HG02759 (cell line): ENCODE measurements at regions not wholly inside any gene's neighbourhood (a gene's known extent, or its start where the extent isn't known, plus 50 kb on each side); places are given as distances from the start of the nearest gene placed in this dataset.
A peak's percentile ranks its signal among the peaks of the same experiment; 100 is the strongest.

ENCODE experiments used
- ATAC-seq: cut with Tn5 transposase; IDR thresholded peaks from one replicate; pipeline ENCODE4 v1.9.1; 2021; ENCODE audit warnings: mild to moderate bottlenecking, moderate library complexity; ENCODE audit not compliant: unreplicated experiment

DNA sequence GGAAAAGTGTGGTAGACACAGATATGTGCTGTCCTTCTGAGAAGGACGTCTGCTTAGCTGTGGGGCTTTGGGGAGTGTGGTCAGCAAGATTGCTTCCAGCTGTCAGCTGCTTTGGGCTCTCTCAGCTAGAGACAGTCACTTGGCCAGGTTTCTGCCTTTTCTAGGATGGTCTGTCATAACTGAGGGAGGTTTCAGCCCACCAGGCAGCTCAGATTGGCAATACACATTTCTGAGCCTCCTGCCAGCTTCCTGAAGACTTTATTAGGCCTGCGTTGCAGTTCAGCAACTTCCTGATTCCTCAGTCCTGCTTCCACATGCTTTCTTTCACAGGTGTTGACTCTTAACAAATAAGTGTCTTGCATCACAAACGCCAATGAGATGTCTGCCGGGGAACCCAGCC lies 286.5 kb downstream of the SQOR start:
- ATAC-seq: no peak

- no peak for ATAC-seq
Observed at GRCh38 chr15:45921978-45922377, 287.1 kb downstream of the SQOR start.

DNA sequence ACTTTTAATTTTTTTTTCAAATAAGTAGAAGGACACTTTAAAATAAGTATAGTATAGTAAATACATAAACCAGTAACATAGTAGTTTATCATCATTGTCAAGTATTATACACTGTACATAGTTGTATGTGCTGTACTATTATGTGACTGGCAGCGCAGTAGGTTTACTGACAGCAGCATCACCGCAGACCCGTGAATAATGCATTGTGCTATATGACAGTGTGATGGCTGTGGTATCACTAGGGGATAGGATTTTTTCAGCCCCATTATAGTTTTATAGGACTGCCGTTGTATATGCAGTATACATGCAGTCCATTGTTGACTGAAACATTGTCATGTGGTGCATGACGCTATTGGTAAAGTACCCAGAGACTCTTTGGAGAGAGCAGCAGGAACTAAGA lies 306.5 kb downstream of the SQOR start:
- ATAC-seq: no peak

GRCh38 chr15:45943240-45943639 lies 308.4 kb downstream of the SQOR start:
- peak; percentile 89 for ATAC-seq

DNA sequence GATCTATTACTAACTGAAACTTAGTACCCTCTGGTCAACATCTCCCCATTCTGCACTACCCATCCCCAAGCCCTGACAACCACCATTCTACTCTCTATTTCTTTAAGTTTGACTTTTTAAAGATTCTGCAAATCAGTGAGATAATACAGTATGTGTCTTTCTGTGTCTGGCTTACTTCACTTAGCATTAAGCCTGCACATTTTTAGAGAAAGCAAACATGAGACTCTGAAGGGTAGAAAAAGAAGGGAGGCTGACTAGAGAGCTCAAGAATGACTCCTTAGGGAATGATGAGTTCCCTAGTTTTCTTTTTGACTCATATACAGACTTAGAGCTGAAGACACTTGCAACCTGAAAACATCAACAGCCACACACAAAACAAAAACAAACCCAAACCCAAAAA lies 311.3 kb downstream of the SQOR start:
- no peak for ATAC-seq

DNA sequence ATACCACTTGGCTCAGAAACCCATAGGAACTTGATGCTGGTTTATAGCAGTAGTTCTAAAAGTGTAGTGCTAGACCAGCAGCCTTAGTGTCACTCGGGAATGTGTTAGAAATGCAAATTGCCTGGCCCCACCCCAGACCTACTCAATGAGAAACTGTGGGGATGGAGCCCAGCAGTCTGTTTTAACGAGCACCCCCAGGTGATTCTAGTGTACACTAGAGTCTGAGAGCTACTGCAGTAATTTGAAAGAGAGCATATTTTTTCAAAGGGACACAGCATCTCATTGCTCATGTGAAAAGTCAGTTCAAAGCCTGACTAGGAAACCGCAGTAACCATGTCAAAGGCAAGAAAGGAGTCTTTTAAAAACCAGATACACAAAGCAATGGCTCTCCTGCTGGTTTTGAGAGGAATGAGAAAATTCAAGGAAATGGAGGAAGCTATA lies 313.4 kb downstream of the SQOR start:
- no peak for ATAC-seq

DNA sequence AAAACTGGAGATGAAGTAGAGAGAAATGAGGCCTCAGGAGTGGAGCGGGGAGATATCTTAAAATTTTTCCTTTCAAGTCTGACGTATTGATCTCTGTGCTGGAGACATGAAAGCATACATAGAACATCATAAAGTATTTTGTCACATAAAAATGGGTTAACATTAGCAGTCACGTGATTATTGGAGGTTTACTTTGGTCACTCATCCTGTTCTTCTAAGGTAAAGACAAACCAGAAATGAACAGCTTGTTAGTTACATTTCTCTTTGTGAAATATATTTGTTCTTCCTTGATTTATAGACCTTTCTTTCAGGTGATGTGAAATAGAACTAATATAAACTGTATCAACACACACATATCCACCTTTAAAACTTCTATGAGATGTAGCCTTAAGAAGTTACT lies 324.1 kb downstream of the SQOR start:
- ATAC-seq: no peak

DNA sequence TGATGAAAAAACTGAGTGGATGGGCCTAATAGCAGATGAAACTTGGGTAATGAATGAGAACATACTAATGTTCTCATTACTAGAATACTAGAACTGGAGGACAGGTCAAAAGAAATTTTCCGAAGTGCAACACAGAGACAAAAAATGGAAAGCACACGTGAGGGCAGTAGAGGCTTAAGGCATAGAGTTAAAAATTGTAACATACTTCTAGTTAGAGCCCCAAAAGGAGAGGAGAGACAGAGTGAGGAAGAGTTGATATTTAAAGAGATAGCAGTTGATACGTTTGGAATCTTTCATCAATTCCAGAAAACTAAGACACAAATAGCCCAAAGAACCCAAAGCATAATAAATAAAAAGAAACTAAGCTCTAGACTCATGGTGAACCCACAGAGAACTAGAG lies 327.9 kb downstream of the SQOR start:
- ATAC-seq: no peak

DNA sequence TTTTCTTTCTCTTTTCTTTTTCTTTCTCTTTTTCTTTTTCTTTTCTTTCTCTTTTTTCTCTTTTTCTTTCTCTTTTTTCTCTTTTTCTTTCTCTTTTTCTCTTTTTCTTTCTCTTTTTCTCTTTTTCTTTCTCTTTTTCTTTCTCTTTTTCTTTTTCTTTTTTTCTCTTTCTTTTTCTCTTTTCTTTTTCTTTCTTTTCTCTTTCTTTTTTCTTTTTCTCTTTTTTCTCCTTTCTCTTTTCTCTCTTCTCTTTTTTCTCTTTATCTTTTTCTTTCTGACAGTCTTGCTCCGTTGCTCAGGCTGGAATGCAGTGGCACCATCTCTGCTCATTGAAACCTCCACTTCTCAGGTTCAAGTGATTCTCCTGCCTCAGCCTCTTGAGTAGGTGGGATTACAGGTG lies 335.7 kb downstream of the SQOR start:
- ATAC-seq: no peak

DNA sequence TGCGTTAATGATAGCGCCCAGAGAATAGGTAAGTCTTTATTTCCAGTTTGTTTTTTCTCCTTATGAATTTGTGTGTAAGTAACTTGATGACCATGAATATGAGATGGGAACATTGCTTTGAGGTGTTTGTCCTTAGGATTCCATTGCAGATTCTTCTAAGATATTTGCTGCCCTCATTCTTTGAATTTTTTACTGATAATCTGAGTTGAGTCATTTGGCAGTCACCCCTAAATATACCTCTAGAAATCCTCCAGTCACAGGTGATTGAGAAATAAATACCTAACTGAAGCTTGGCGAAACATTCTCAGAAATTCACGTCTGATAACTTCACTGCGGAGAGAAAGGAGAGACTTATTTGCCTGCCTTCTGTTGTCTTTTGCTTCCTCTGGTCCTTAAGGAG lies 345.5 kb downstream of the SQOR start:
- ATAC-seq: no peak

- no peak for ATAC-seq
Observed at GRCh38 chr15:45981625-45982024, 346.8 kb downstream of the SQOR start.

GRCh38 chr15:45991863-45992262 lies 357.0 kb downstream of the SQOR start:
- no peak for ATAC-seq

- no peak for ATAC-seq
Observed at GRCh38 chr15:45993072-45993471, 358.2 kb downstream of the SQOR start.

DNA sequence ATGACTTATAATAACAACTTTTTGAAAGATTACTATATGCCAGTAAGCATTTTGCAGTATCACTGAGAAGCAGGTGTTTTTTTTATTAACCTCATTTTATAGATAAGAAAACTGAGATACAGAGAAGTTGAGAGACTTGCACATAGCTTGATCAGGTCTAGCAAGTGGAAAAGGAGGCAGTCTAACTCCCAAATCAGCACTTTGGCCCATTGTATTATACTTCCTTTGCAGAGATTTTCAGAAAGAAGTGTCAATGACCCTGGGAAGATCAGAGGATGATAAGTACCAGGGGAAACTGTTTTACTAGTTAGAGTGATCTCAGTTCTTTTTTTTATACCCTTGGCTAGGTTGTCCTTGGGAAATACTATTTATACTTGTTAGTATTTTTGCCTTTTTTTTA lies 358.7 kb downstream of the SQOR start:
- ATAC-seq: no peak

DNA sequence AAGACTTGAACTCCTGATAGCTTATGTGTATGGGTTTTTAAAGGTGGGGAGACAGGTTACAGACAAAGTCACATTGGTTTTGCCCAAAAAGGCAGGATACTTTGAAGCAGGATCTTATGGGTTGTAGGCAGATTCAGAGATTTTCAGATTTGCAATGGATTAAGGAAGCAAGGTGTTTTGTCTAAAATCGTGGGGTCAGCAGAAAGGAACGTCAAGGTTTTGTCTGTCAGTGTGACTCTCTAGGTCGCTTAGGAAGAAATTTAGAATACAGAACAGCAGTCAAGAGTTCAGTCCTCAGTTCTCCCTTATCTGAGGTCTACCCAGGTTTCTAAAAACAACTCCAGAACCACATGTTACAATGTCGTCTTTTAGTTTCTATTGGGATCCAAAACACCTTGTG lies 361.0 kb downstream of the SQOR start:
- ATAC-seq: no peak

DNA sequence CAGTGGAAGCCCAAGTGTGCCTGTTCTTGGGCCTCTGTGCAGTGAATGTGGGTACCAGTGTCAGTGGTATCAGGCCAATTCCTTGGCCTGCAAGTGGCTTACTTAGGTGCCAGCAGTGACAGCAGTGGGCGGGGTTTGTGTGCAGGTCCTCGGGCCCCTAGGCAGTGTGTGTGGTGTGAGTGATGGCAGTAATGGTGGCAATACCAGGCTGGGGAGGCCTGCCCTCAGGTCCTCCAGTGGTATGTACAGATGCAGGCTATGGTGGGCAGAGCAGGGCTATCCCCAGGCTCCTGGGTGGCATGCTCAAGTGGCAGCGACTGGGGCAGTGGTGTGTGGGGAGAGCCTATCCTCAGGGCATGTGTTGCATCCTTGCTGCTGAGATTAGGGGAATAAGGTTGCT lies 379.7 kb downstream of the SQOR start:
- ATAC-seq: no peak

DNA sequence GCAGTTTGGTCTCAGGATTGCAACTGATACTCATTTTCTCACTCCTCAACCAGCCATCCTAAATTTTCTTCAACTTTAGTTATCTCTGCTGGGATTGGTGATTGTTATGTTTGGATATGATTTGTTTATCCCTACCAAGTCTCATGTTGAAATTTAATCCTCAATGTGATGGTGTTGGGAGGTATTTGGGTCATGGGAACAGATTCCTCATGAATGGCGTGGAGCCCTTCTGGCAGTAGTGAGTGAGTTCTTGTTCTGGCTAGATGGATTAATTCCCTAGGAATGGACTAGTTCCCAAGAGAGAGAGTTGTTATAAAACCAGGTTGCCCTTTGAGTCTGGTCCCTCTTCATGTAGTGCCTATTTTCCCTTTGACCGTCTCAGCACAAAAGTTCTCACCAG lies 399.9 kb downstream of the SQOR start:
- no peak for ATAC-seq

DNA sequence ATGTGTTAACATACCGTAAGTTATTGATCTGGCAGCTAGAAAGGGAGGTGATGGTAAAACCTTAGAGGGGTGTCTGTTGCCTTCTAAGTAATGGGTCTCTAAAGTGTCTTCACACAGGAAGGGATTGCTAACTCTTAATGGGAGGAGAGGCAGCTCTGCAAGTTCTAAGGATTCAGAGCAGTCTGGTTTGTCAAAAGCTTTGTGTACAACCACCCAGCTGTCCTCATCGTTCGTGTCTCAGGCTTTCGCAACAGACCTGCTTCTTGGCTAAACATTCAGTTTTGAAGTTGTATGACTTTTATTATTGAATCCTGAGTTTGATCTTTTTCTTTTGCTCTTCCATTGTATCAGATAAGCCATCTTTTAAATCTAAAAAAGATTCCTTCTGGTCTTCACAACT lies 404.9 kb downstream of the SQOR start:
- ATAC-seq: no peak

GRCh38 chr15:46041905-46042304 lies 407.1 kb downstream of the SQOR start:
- no peak for ATAC-seq

DNA sequence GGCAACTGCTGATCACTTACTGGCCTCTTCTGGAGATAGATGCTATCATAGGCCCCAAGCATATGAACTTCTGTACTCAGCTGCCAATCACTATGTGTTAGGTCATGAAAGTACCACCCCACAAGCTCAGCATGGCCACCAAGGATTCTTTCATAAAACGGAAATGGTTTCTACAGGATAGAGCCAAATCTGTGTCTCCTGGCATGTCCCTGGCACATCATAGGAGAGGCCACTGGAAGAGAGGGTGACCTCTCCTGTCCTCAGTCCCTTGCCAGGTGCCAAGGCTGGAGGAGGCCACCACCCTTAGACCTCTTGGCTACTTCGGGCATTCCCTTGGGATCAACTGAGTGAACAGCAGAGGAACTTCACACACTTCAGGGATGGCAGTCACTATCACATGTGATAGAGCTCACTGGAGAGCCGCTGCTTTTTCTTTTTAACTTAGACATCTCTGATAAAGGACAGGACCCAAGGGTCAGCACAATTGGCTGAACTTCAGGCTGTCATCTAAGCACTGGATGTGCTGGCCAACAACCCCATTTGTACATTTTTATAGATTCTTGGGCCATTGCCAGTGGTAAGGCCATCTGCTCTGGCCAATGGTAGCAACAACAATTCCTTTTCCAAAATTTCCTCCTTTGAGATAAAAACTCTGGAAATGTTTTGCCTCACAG lies 425.2 kb downstream of the SQOR start:
- ATAC-seq: no peak

DNA sequence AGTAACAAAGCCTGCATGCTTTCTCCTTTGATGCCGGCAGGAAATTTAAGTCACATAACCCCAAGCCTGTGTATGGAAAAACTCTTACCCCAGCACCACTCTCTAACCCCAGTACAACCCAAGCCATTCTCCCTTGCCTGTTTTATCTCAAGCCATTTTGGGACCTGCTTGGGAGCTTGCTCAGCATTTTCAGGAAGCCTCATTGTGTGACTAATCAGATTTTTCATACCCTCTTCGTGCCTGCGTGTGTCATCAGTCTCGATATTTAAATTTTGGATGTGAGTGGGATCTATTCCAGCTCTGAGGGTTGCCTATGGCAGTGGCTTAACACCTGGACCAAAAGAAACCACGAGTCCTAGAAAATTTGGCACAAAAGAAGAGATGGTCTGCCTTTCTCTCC lies 426.2 kb downstream of the SQOR start:
- no peak for ATAC-seq

GRCh38 chr15:46077220-46077619 lies 442.4 kb downstream of the SQOR start:
- no peak for ATAC-seq

- no peak for ATAC-seq
Observed at GRCh38 chr15:46079046-46079445, 444.2 kb downstream of the SQOR start.
